Amygdala (tissue), 56 donors: ENCODE measurements at regions not wholly inside any gene's neighbourhood (a gene's known extent, or its start where the extent isn't known, plus 50 kb on each side); places are given as distances from the start of the nearest gene placed in this dataset.

Experiments
- DNase-seq, 56 donors: peaks; one replicate each; lab custom pipeline; 2025; lab: John Stamatoyannopoulos, UW

DNA sequence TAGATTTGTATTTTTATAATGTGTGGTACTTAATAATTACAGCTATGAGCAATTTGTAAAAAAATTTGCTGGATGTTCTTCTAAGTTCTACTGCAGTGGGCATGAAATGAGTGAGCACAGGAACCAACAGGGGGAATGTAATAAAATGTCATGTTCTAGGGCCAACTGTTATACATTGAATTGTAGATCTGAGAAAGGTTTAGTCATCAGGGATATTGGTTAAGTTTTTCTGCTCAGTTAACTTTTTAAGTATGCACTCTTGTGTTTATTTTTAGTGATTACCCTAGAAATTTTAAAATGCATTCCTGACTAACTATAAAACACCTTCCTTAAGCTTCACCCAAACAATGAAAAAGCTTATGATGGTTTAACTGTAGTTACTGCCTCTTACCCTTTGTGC is 101.8 kb downstream of the CAND1 start:
- DNase-seq: no peak

DNA sequence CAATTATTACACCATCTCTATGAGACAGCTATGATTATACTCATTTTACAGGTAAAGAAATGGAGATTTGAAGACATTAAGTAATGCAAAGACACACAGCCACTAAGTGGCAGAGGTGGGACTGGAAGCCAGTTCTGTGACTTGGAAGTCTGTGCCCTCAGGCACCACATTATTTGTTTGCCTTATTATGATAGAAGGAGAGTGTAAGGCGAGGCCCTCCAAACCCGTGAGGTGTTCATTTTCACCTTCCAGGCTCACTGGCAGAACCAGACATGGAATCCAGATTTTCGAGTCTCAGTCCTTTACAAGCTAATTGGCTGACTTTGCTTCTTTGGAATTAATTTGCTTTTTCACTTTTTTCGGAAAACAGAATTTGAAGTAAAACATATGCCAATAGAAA is 107.9 kb downstream of the CAND1 start:
- DNase-seq: no peak

DNA sequence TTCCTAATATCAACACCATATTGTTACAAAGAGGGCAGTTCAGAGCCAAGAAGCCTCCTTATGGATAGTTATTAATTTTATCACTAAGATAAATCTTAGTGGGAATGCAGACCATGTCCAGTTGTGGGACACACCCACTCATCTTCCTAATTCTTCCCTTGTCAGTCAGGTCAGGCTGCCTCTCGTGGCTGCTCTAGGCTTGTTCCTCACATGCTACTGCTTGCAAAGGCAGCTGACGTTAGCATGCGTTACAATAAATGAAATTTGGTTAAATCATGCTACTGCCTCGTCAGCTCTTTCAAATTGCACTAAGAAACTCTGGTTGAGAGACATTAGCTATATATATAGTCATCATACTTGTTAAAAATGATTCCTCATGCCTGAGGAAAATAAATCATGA is 108.4 kb downstream of the CAND1 start:
- no peak for DNase-seq

DNA sequence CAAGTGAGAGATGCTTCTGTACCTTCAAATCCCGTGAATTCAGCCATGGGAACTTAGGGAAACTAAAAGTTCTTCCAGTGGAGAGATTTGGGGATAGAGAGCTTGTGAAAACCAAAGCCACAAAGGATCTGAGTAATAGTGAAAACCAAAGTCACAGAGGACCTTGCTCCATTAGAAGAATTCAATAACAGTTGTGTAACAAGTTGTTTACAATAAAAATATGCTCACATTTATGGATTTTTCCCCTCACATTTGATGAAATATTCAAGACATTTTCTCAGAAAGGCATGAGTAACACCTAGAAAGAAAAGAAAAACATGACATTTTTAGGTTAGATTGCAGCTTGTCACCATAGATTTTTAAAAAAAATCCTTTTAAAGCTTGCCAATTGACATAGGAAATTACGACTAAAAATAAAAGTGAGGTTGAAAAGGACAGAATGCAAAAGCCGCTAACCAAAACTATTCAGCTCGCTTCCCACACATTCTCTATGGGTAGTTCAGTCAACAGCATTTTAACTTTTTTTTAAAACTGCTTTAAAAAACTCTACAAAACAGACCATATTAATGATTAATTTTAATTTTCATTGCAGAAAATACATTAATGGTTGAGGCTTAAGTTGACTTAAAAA is 113.2 kb downstream of the CAND1 start:
- DNase-seq: no peak

- DNase-seq: no peak
Observed at GRCh38 chr12:67386869-67387565, 117.9 kb downstream of the CAND1 start.

DNA sequence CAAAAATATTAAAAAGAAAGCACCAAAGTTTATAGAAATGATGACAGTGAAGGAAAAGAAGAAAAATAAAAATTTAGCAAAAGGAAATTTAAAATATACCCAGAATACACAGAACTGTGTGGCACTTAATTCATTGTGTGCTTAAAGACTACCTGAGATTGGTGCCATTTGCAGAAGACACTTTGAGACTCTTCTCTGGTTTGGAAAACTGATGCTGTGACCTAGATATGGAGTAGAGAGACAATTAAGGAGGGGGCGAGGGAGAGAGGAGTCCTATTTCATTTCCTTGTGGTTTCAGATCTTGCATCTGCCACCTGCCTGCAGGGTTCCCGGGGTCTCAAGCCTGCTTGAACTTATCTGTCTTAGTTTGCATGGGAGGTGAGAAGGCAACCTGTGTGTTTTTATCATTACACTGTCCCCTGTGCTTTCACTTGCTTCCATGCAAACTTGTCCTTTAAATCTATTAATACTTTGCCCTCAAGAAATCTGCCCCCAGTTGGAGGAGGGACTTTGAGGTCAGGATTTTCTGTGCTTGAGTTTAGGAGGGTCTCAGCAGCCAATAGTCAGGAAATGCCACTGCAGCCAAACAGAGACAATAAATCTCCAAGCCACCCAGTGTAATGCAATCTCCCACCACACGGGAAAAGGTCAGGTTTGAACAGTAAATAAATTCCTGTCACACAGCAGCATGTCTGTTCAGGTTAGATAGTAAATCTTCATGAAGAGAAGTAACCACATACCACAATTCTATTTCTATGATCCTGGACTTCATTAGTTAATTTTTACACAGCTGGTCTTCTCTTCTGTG is 119.4 kb downstream of the CAND1 start:
- DNase-seq: no peak

- DNase-seq: no peak
Observed at GRCh38 chr12:67390273-67390672, 121.1 kb downstream of the CAND1 start.

GRCh38 chr12:67391034-67391433 is 121.9 kb downstream of the CAND1 start:
- no peak for DNase-seq

DNA sequence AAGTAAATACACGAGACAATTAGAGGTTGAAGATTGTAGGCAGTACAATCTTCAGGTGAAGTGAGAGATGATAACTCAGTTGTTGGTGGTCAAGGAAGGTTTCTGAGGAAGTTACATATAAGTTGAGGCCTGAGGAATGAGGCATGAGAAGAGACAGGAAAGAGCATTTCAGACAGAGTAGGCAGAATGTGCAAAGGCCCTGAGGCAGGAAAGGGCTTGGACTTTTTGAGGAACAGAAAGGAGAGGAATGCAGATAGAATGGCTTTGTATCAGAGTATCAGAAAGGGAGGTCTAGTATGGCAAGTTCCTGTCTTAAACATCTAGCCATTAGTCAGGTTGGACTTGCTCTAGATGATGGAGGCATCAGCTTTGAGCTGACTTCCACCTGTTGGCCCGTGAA is 122.5 kb downstream of the CAND1 start:
- no peak for DNase-seq

GRCh38 chr12:67394550-67394949 is 125.4 kb downstream of the CAND1 start:
- DNase-seq: peak in 23 of 56 donors; percentile 1 to 44 (median 8)

- no peak for DNase-seq
Observed at GRCh38 chr12:67400742-67401141, 131.6 kb downstream of the CAND1 start.

GRCh38 chr12:67410246-67410645 is 141.1 kb downstream of the CAND1 start:
- DNase-seq: no peak

- no peak for DNase-seq
Observed at GRCh38 chr12:67410667-67411067, 141.5 kb downstream of the CAND1 start.

DNA sequence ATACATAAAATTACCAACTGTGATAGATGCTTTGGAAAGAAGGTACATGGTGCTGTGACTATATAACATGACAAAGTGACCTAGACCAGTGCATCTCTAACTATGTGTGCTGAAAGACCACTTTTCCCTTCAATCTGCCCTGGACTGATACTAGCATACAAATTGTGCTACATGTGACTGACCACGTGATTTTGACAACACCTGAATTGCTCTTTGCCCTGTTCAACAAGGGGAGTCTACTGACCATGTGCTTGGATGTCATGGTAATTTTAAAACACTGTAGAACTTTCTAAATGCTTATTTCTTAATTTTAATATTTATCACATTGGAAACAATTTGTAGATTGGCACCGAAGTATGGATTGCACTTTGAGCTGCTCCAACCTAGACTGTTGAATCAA is 142.4 kb downstream of the CAND1 start:
- DNase-seq: no peak

DNA sequence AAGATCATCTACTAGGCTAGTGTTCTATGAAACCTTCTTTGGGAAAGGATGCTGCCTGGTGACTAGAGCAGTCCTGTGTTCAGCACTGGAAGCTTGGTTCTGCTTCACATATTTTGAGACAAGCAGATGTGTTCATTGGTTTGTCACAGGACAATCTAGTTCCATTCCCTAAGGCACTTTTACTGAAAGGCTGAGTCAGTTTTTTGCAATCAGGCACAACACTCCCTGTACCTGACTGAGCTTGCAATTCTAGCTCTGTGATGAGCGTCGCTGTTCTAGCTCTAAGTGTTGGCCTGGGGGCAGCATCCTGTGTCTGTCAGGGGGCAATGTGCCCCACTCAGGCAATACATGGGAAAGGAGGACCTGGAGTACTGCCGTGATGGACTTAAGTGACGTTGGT is 144.4 kb downstream of the CAND1 start:
- DNase-seq: no peak

DNA sequence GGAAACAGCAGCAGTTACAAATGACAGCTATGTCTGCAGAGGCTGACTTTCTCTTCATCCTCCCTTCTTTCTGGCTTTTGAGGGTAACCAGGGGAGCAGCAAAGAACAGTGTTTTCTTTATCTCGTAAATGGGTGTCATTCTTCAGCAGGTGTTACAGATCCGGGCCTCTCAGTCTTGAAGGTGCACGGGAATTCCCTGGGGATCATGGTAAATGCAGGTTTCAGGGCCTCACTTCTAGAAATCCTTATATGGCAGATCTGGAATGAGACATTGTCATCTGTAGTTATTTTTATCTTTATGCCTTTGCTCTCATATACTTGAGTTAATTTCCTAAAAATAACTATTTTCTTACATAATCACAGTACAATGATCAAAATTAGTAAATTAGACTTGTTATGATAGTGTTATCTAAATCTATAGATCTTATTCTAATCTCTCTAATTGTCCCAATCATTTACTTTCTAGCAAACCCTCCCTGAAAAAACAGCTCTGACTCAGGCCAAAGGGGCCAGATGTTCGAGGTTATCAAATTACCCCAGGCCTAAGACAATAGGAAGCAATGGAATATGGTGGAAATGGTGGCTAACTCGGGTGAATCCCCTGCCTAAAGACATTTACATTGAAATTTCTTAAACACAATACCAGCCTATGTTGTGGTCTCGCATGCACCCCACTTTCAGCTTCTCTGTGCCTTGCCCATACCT is 145.0 kb downstream of the CAND1 start:
- no peak for DNase-seq

- peak in 25 of 56 donors; percentile 4 to 69 (median 18) for DNase-seq
Observed at GRCh38 chr12:67415473-67415872, 146.3 kb downstream of the CAND1 start.

DNA sequence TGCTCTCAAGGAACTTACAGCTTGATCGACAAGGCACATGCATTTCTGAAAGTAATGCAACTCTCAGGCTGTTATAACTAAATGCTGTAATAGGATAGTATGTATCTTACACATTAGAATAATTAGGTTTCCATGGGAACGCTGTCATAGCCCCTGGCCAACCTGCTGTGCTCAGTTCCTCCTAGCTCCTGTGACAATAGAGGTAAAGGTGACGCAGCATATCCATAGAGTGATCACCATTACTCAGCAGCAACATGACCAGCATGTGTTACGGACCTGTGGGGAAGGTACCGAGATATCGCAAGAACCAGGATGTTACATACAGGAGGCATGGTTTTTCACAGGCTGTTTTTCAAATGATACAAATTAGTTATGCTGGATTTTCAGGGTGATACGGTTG is 150.7 kb downstream of the CAND1 start:
- no peak for DNase-seq

DNA sequence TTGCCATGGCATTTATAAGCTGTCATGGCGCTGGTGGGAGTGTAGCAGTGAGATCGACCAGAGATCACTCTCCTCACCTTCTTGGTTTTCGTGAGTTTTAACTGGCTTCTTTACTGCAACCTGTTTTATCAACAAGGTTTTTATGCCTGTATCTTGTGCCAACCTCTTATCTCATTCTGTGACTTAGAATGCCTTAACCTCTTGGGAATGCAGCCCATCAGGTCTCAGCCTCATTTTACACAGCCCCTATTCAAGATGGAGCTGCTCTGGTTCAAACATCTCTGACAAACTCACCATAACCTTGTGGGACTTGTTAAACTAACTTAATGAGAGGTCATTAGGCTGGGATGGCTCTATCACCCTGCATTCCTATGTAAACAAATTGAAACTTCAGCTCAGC is 151.3 kb downstream of the CAND1 start:
- no peak for DNase-seq

GRCh38 chr12:67422081-67422480 is 152.9 kb downstream of the CAND1 start:
- DNase-seq: no peak

DNA sequence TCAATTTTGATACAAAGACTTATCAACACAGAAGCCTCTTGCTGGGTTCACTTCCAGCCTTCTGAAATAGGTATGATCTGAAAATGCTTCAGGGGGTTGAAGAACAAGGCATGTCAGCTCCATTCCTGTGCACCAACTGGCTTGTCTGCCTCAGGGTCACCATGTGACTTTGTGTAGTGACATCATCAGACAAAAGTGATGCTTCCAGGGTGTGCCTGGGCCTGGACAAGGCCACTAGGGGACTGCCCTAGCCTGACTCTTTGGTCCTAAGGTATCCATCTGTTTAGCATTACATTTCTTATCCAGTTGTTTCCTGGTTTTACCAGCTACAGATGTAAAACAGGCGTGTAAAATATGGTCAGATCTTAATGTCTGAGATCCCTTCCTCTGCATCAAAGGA is 155.6 kb downstream of the CAND1 start:
- DNase-seq: no peak
